Esophagus squamous epithelium (tissue), 5 donors: ENCODE measurements at regions not wholly inside any gene's neighbourhood (a gene's known extent, or its start where the extent isn't known, plus 50 kb on each side); places are given as distances from the start of the nearest gene placed in this dataset.
"Not testable (repeated sequence)": the region's sequence is repeated elsewhere in the genome, so short reads cannot be mapped to it uniquely, and the experiment has no call there.

Experiments
- DNase-seq: peaks from one replicate; lab custom pipeline; 2025; lab: John Stamatoyannopoulos, UW
- H3K27ac ChIP-seq, 4 donors: fragments of 200-600 bp; sonication (generic); one replicate each; pipeline ENCODE4 v1.5.1; 2016 to 2019; ENCODE audit warnings: mild to moderate bottlenecking in 1 of 4
- H3K27me3 ChIP-seq, 4 donors: fragments of 200-600 bp; sonication (generic); 1 replicate in 3 of 4; 2 replicates in 1 of 4; pipeline versions ENCODE4 v1.5.1 to v1.6.0; 2017 to 2021; ENCODE audit warnings: antibody characterized with exemption in 1 of 4
- H3K36me3 ChIP-seq, 3 donors: fragments of 200-600 bp; sonication (generic); one replicate each; pipeline ENCODE4 v1.5.1; 2016 to 2019
- H3K4me1 ChIP-seq, 3 donors: fragments of 200-600 bp; sonication (generic); one replicate each; pipeline ENCODE4 v1.5.1; 2017 to 2019
- H3K4me3 ChIP-seq, 4 donors: fragments of 200-600 bp; sonication (generic); 1 replicate in 3 of 4; 2 replicates in 1 of 4; pipeline ENCODE4 v1.5.1; 2016 to 2019; ENCODE audit warnings: mild to moderate bottlenecking in 2 of 4, moderate library complexity in 1 of 4
- H3K9me3 ChIP-seq, 3 donors: fragments of 200-600 bp; sonication (generic); one replicate each; pipeline ENCODE4 v1.5.1; 2016 to 2019
- CTCF ChIP-seq, 6 experiments: fragments of 450-650 bp in 4 of 6; fragments of 200-600 bp in 2 of 6; sonication (generic) in 2 of 6; IDR thresholded peaks; one replicate each; pipeline ENCODE4 v1.5.1; 2016 to 2019; ENCODE audit warnings: antibody characterized with exemption in 6 of 6, mild to moderate bottlenecking in 4 of 6, moderate library complexity in 4 of 6
- POLR2A ChIP-seq, 4 donors: fragments of 450-650 bp; IDR thresholded peaks; one replicate each; pipeline ENCODE4 v1.6.1; 2017; ENCODE audit warnings: antibody characterized with exemption in 4 of 4, mild to moderate bottlenecking in 4 of 4, moderate library complexity in 3 of 4
- WGBS, 2 donors: methylation state at CpG; one replicate each; pipeline ENCODE4 v1.1.5; 2018; 5-methylcytosine and 5-hydroxymethylcytosine counted together
- intact Hi-C: fragments of 100-400 bp; cut with DNase I; formaldehyde crosslinking; loops from one replicate; pipeline ENCODE4 v1.15.0; 2022
- small RNA-seq, 4 donors: library from RNA; depleted of rRNA; stranded (forward); fragments of <200 nt; gene quantifications; one replicate each; pipeline ENCODE3, GENCODE V24; 2016
- donor health status: DM: yes; HTN: yes; CAD: no.

- TF ChIP-seq POLR2A (IDR thresholded peaks at IDR 0.05) (no peak), CTCF (IDR thresholded peaks at IDR 0.05) (no peak)
- no peak for DNase-seq
- intact Hi-C loops = no loop called here
- Histone ChIP-seq H3K36me3 (no peaks in the 10 kb centered on the region), H3K27me3 (no peaks in the 10 kb centered on the region), H3K4me1 (no peaks in the 10 kb centered on the region), H3K27ac (no peak overlapping the region), H3K9me3 (no peaks in the 10 kb centered on the region), H3K4me3 (no peak overlapping the region)
- WGBS, 2 donors = 72 to 75% methylated on average over 6 of the region's 6 CpGs
Measured at GRCh38 chr17:43308999-43309398, 75.2 kb upstream of the RNU2-1 start.

GRCh38 chr17:43304792-43305191 lies 71.0 kb upstream of the RNU2-1 start:
- H3K9me3 ChIP-seq, H3K27ac ChIP-seq, intact Hi-C loops, H3K36me3 ChIP-seq, DNase-seq, H3K27me3 ChIP-seq, H3K4me1 ChIP-seq, H3K4me3 ChIP-seq: not testable (repeated sequence)
- no CpG with 5 or more reads among the region's 23 CpGs for WGBS, 2 donors

- H3K27me3 ChIP-seq, H3K27ac ChIP-seq, H3K4me3 ChIP-seq, H3K36me3 ChIP-seq, H3K4me1 ChIP-seq, intact Hi-C loops, DNase-seq, H3K9me3 ChIP-seq: not testable (repeated sequence)
- no CpG with 5 or more reads among the region's 5 CpGs for WGBS, 2 donors
Measured at GRCh38 chr17:43303049-43303448, 69.3 kb upstream of the RNU2-1 start.

- H3K36me3 ChIP-seq, H3K9me3 ChIP-seq, DNase-seq, H3K27ac ChIP-seq, H3K27me3 ChIP-seq, H3K4me1 ChIP-seq, H3K4me3 ChIP-seq, intact Hi-C loops: not testable (repeated sequence)
- no CpG with 5 or more reads among the region's 37 CpGs for whole genome bisulfite sequencing, 2 donors
Measured at GRCh38 chr17:43299300-43300076, 65.7 kb upstream of the RNU2-1 start.

GRCh38 chr17:43289670-43290069 lies 55.9 kb upstream of the RNU2-1 start:
- H3K36me3 ChIP-seq, DNase-seq, H3K4me3 ChIP-seq, H3K4me1 ChIP-seq, H3K27ac ChIP-seq, H3K27me3 ChIP-seq, H3K9me3 ChIP-seq, intact Hi-C loops: not testable (repeated sequence)
- no CpG with 5 or more reads among the region's 11 CpGs for WGBS, 2 donors

- H3K27ac ChIP-seq, H3K9me3 ChIP-seq, H3K4me1 ChIP-seq, H3K36me3 ChIP-seq, DNase-seq, intact Hi-C loops, H3K4me3 ChIP-seq, H3K27me3 ChIP-seq: not testable (repeated sequence)
- no CpG with 5 or more reads among the region's 15 CpGs for WGBS, 2 donors
Measured at GRCh38 chr17:43283606-43284005, 49.8 kb upstream of the RNU2-1 start.

Small RNA genes in the stretch of these regions (small RNA-seq; reads per million reads assigned to genes)
- 0 reads per million in 4 donors for gene RF00004
